ENCODE measurements at regions not wholly inside any gene's neighbourhood (a gene's known extent, or its start where the extent isn't known, plus 50 kb on each side); places are given as distances from the start of the nearest gene placed in this dataset.
"Not testable (repeated sequence)": the region's sequence is repeated elsewhere in the genome, so short reads cannot be mapped to it uniquely, and the experiment has no call there.

- DNase-seq (ENCODE audit: low read depth in 2 of 2), result no peak
Measured at GRCh38 chr20:28562510-28562898, 2695.0 kb upstream of the DEFB115 start.

- not testable (repeated sequence) for DNase-seq (ENCODE audit: low read depth in 2 of 2)
Measured at GRCh38 chr20:28562899-28563521, 2694.5 kb upstream of the DEFB115 start.

DNA sequence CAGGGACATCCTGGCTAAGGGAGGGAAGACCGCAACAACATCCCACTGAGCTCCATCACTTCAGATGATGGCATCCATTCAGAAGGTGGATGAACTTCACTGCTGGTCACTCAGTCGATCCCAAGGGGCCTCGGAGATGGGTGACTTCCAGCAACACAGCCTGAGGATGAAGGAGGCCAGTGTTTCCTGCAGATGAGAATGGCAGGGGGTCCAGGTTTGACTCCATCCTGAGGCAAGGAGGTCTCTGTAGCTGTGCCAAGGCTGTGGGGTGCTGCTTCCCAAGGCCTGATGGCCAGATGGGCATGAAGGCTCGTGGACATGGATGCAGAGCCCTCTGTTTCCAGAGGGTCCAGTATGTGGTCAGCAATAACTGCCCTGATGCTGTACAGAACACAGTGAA is 2693.4 kb upstream of the DEFB115 start:
- DNase-seq (ENCODE audit: low read depth in 2 of 2), result not testable (repeated sequence)

DNA sequence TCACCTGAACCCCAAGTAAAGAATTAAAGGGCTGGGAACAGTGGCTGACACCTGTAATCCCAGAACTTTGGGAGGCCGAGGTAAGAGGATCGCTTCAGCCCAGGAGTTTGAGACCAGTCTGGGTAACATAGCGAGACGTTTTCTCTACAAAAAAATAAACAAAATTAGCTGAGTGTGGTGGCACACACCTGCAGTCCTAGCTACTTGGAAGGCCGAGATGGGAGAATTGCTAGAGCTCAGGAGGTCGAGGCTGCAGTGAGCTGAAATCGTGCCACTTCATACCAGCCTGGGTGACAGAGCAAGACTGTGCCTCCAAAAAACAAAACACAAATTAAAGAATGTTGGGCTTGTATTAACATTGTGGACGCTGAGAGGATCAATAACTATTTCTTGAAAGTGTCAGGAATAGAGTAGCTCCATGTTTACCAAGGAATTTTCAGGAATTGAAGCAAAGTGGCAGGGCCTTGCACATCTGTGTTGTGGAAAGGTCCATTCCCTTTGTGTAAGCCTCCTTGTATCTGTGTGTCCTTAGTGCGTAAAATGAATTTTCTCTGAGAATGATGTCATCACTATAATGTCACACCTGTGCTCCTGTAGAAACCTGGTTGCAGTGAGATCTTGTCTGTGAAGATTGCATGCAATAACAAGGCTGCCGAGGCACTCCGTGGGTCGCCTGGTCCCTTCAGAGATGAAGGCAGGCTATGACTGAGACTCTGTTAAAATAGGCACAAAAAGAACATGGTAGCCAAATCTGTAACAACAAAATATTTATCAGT is 2692.6 kb upstream of the DEFB115 start:
- not testable (repeated sequence) for DNase-seq (ENCODE audit: low read depth in 2 of 2)

GRCh38 chr20:28575991-28576390 is 2681.5 kb upstream of the DEFB115 start:
- DNase-seq (ENCODE audit: low read depth in 2 of 2), result not testable (repeated sequence)

- not testable (repeated sequence) for DNase-seq (ENCODE audit: low read depth in 2 of 2)
Measured at GRCh38 chr20:28591680-28592079, 2665.8 kb upstream of the DEFB115 start.

GRCh38 chr20:28593383-28593782 is 2664.1 kb upstream of the DEFB115 start:
- not testable (repeated sequence) for DNase-seq (ENCODE audit: low read depth in 2 of 2)

- DNase-seq (ENCODE audit: low read depth in 2 of 2), result not testable (repeated sequence)
Measured at GRCh38 chr20:28594476-28594875, 2663.0 kb upstream of the DEFB115 start.

DNA sequence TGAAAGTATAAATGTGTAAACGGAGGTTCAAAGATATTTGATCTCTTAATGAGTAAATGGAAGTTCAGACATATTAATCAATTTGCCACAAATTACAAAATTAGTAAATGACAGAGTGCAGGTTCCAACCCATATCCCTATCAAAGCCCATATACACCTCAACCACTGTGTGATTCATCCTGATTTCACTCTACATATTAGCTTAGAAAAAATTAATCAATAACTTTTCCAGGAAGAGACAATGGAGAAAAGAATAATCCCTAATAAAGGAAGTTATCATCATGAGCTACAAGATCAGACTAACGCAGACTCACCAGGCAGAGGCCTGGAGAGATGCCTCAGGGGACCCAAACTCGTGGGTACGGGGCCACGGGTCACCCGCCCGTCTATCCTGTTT is 2655.5 kb upstream of the DEFB115 start:
- DNase-seq (ENCODE audit: low read depth in 2 of 2), result not testable (repeated sequence)

DNA sequence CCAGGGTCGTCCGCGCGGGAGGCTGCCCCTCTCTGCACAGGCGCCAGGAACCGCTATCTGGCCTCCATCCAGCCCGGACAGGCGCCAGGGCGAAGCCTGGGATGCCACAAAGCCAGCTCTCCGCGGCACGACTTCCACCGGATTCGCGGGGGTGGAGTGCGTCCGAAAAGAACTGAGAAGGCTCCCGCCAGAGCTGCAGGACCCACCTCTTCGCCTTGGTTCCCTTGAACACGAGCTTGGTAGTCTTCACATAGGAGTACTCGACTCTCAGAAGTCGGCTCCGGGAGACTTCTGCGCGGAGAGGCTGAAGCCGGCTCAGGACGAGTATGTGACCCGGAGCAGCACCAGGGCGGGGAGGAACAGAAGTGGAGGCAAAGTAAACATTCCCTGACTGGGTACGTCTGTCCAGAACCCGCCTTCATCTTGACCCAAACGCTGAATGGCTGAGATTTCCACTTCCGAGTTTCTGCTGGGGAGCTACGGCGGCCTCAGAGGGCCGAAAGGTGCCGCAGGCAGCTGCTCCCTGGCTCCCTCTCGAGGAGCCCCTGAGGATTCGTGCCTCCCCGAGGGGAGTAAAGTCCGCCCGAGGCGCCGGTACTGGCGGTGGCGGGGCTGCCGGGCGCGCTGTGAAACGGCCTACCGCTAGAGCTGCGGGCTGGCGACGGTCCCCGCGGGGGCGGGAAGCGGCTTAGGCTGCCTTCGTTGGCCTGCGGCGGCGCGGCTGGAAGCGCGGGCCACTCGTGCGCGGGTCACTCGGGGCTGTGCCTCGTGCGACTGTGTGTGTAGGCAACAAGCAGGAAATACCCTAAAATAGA is 2654.9 kb upstream of the DEFB115 start:
- peak; percentile 63 to 65 for DNase-seq (ENCODE audit: low read depth in 2 of 2)

DNA sequence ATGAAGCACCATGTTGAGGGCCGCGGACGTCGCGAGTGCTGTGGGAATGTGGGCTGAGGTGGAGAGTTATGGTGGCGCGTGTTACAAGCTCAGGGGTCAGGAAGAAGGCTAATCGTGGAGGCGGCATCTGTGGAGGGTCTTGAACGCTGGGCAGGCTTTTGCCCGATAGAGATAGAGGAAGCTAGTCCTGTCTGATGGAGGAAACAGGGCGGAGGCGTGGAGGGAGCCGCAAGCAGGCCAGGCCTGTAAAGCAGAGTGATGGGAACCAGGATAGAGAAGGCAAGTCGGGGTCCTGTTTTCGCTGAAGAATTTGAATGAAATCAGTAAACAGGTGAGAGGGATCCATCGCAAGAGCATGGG is 2654.3 kb upstream of the DEFB115 start:
- DNase-seq (ENCODE audit: low read depth in 2 of 2), result not testable (repeated sequence)

DNA sequence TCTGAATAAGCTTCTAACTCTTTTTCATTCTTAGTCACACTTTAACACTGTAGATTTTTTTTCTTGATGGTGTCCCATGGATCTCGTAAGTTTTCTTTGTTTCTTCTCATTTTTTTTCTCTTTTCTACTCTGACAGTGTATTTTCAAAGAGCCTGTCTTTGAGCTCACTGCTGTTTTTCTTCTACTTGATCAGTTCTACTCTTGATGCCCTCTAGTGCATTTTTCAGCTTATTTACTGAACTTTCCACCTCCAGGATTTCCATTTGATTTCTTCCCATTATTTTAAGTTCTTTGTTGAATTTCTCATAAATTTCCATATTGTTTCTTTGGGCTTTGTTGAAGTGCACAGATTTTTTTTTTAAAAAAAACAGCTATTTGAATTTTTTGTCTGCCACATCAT is 2641.1 kb upstream of the DEFB115 start:
- no peak for DNase-seq (ENCODE audit: low read depth in 2 of 2)

DNA sequence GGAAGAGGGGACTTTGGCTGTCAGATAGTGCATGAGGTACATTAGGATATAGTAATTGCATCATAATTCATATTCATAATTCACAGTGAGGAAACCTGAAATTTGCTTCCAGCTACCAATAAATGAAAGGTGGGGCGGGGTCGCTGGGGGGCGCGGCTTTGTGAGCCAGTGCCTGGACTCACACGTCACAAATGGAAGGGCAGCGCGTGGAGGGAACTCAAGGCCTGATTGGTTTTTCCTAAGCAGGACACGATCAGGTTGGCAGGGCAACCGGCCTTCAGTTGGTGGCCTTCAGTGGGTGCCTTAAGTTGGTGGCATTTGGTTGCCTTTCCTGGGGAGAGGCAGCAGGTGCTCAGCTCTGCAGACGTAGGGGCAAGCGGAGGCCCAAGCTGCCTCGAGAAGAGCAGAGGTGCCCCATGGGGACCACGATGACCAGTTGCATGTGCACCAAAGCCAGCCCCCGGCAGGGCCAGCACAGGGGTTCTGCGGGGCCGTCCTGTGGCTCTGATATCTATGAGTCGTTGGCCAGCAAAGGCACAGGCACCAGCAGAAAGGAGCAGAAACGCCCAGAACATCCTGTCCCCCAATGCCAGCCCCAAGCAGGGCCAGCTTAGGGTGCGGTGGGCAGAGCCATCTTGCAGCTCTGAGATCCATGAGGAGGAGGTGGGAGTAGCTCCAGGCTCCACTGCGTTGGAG is 2637.4 kb upstream of the DEFB115 start:
- DNase-seq (ENCODE audit: low read depth in 2 of 2), result not testable (repeated sequence)

DNA sequence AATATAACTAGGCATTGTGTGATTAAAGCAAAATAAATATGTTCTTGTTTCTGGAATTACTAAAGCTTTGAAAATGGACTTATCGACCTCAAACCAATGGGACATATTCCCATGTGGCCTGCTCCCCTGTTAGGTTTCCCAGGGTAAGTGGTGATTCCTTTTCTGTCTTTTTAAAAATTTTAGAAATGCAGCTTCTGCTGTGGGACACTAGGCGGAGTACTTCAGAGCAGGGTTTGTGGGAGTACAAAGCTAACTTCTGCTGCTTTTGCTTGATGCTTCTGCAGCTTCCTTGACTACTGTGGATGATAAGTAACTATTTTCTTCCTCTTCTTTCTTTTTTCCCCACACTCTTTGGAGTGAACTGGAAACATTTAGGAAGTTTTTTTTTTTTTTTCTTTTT is 2632.4 kb upstream of the DEFB115 start:
- not testable (repeated sequence) for DNase-seq (ENCODE audit: low read depth in 2 of 2)

GRCh38 chr20:28640831-28641230 is 2616.6 kb upstream of the DEFB115 start:
- DNase-seq (ENCODE audit: low read depth in 2 of 2), result not testable (repeated sequence)

All from stimulated activated CD4-positive, alpha-beta T cell treated with anti-CD3 and anti-CD28 coated beads, Interleukin-1b, Interleukin-23, amount 100 ng/mL, for 4 hours (primary cell).